ENCODE measurements at regions not wholly inside any gene's neighbourhood (a gene's known extent, or its start where the extent isn't known, plus 50 kb on each side); places are given as distances from the start of the nearest gene placed in this dataset.

- TF ChIP-seq, protein P1, sequence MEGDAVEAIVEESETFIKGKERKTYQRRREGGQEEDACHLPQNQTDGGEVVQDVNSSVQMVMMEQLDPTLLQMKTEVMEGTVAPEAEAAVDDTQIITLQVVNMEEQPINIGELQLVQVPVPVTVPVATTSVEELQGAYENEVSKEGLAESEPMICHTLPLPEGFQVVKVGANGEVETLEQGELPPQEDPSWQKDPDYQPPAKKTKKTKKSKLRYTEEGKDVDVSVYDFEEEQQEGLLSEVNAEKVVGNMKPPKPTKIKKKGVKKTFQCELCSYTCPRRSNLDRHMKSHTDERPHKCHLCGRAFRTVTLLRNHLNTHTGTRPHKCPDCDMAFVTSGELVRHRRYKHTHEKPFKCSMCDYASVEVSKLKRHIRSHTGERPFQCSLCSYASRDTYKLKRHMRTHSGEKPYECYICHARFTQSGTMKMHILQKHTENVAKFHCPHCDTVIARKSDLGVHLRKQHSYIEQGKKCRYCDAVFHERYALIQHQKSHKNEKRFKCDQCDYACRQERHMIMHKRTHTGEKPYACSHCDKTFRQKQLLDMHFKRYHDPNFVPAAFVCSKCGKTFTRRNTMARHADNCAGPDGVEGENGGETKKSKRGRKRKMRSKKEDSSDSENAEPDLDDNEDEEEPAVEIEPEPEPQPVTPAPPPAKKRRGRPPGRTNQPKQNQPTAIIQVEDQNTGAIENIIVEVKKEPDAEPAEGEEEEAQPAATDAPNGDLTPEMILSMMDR (IDR thresholded peaks at IDR 0.05; ENCODE audit: poor library complexity), result no peak
- no peak for TF ChIP-seq EZH2phosphoT487 (IDR thresholded peaks at IDR 0.05; ENCODE audit: low read depth, severe bottlenecking, unreplicated experiment)
Observed at GRCh38 chr10:131429141-131429540, 117.6 kb upstream of the TCERG1L start.
